Endothelial cell of umbilical vein (primary cell): ENCODE measurements at regions not wholly inside any gene's neighbourhood (a gene's known extent, or its start where the extent isn't known, plus 50 kb on each side); places are given as distances from the start of the nearest gene placed in this dataset.

Experiments used
- BruUV-seq: library from RNA; stranded (reverse); fragments of 400-500 nt; replicated peaks from 2 replicates; lab custom pipeline; 2021; lab: Mats Ljungman, UMichigan
- CTCF ChIA-PET: fragments of 300-600, 350-600 bp; sonication (Branson Sonifier 250); formaldehyde crosslinking; loops from one replicate; lab custom pipeline; 2021; ENCODE audit warnings: antibody characterized with exemption, inconsistent platforms; lab: Charles Lee
- POLR2A ChIA-PET: fragments of 300-600, 350-600 bp; sonication (Branson Sonifier 250); formaldehyde crosslinking; loops from one replicate; lab custom pipeline; 2021; ENCODE audit warnings: antibody characterized with exemption, inconsistent platforms; lab: Charles Lee
- DNase-seq: peaks from one replicate; pipeline ENCODE4 v3.0.0-alpha.2; 2011; ENCODE audit warnings: low read depth, low spot score
- FAIRE-seq: peaks from 2 replicates; lab custom pipeline; 2011; peaks lifted over from hg19 to GRCh38; lab: Jason Lieb, UNC
- H2AFZ ChIP-seq: 2 replicates; pipeline ENCODE4 v1.6.0; 2012; ENCODE audit warnings: low read depth, low read length, control low read depth, inconsistent platforms
- H3K27ac ChIP-seq: 2 replicates; pipeline ENCODE4 v1.5.1; 2011; ENCODE audit warnings: low read depth, mild to moderate bottlenecking, control low read depth, low read length, moderate library complexity; ENCODE audit not compliant: insufficient read depth
- H3K27me3 ChIP-seq, 2 experiments: 2 replicates each; pipeline versions ENCODE4 v1.6.0 to v1.6.1; 2011; ENCODE audit warnings: low read length in 2 of 2, mixed read lengths in 1 of 2; ENCODE audit not compliant: control insufficient read depth in 2 of 2, insufficient read depth in 2 of 2
- H3K36me3 ChIP-seq, 2 experiments: 2 replicates in 1 of 2; 3 replicates in 1 of 2; pipeline ENCODE4 v1.5.1; 2011; ENCODE audit warnings: low read length in 2 of 2, mild to moderate bottlenecking in 1 of 2, moderate library complexity in 1 of 2; ENCODE audit not compliant: control insufficient read depth in 2 of 2, insufficient read depth in 2 of 2; ENCODE audit errors: extremely low read depth in 1 of 2
- H3K4me1 ChIP-seq: 3 replicates; pipeline ENCODE4 v1.5.1; 2011; ENCODE audit warnings: mild to moderate bottlenecking, low read length; ENCODE audit not compliant: control insufficient read depth, insufficient read depth; ENCODE audit errors: extremely low read depth
- H3K4me2 ChIP-seq: 2 replicates; pipeline ENCODE4 v1.6.1; 2011; ENCODE audit warnings: low read length, control low read depth, mixed read lengths; ENCODE audit not compliant: insufficient read depth
- H3K4me3 ChIP-seq, 3 experiments: fragments of 200-600 bp in 1 of 3; sonication (generic), shearing (Covaris generic) in 1 of 3; replicated peaks in 1 of 3; 2 replicates each; pipeline ENCODE4 v1.5.1; 2011 to 2016; ENCODE audit warnings: control low read depth in 3 of 3, low read length in 3 of 3, mild to moderate bottlenecking in 2 of 3, inconsistent platforms in 1 of 3, low read depth in 1 of 3, moderate library complexity in 1 of 3; ENCODE audit not compliant: insufficient read depth in 1 of 3
- H3K79me2 ChIP-seq: 2 replicates; pipeline ENCODE4 v1.6.0; 2012; ENCODE audit warnings: low read length, inconsistent platforms; ENCODE audit not compliant: control insufficient read depth, insufficient read depth
- H3K9ac ChIP-seq: replicated peaks from 2 replicates; pipeline ENCODE3; 2011; ENCODE audit warnings: low read length, control low read depth; ENCODE audit not compliant: insufficient read depth; ENCODE audit errors: extremely low read depth
- H3K9me1 ChIP-seq: replicated peaks from 3 replicates; pipeline ENCODE4 v1.6.0; 2011; ENCODE audit warnings: mild to moderate bottlenecking, low read length; ENCODE audit not compliant: control insufficient read depth, insufficient read depth; ENCODE audit errors: extremely low read depth
- H3K9me3 ChIP-seq: replicated peaks from 2 replicates; pipeline ENCODE4 v1.5.1; 2012; ENCODE audit warnings: low read length, inconsistent platforms; ENCODE audit not compliant: control insufficient read depth, insufficient read depth
- H4K20me1 ChIP-seq: replicated peaks from 2 replicates; pipeline ENCODE3; 2011; ENCODE audit warnings: mild to moderate bottlenecking, low read length; ENCODE audit not compliant: control insufficient read depth, insufficient read depth; ENCODE audit errors: extremely low read depth
- EZH2 ChIP-seq: IDR thresholded peaks from 2 replicates; pipeline ENCODE4 v1.6.1; 2012; ENCODE audit warnings: borderline replicate concordance, low read depth, mild to moderate bottlenecking, moderate library complexity, low read length, inconsistent platforms; ENCODE audit not compliant: severe bottlenecking
- FOS ChIP-seq: IDR thresholded peaks from 2 replicates; pipeline ENCODE4 v1.6.1; 2011; ENCODE audit warnings: mild to moderate bottlenecking, low read length, moderate library complexity, borderline replicate concordance; ENCODE audit not compliant: insufficient read depth
- GATA2 ChIP-seq: IDR thresholded peaks from 2 replicates; pipeline ENCODE4 v1.7.0; 2011; ENCODE audit warnings: low read depth, mild to moderate bottlenecking, moderate library complexity, mixed read lengths, low read length; ENCODE audit not compliant: insufficient read length, insufficient read depth
- JUN ChIP-seq: IDR thresholded peaks from 2 replicates; pipeline ENCODE4 v1.6.1; 2011; ENCODE audit warnings: borderline replicate concordance, low read depth; ENCODE audit not compliant: insufficient read length, insufficient read depth
- MYC ChIP-seq: IDR thresholded peaks from one replicate; pipeline ENCODE4 v1.6.1; 2011; ENCODE audit warnings: mild to moderate bottlenecking, low read depth, low read length
- POLR2A ChIP-seq: IDR thresholded peaks from 2 replicates; pipeline ENCODE4 v1.6.1; 2012; ENCODE audit warnings: low read depth, mild to moderate bottlenecking, control low read depth, low read length
- POLR2AphosphoS5 ChIP-seq: IDR thresholded peaks from 2 replicates; pipeline ENCODE4 v1.6.1; 2012; ENCODE audit warnings: low read depth, mild to moderate bottlenecking, control low read depth, low read length, moderate library complexity; ENCODE audit not compliant: insufficient read depth
- dilution Hi-C: fragments of 300-500 bp; cut with MboI; formaldehyde crosslinking; loops from one replicate; pipeline ENCODE4 v1.15.0; 2019; ENCODE audit warnings: low sequenced_read_pairs; ENCODE audit not compliant: extremely low pct_ligation_motif_present
- intact Hi-C: fragments of 100-400 bp; cut with micrococcal nuclease; formaldehyde crosslinking; loops from one replicate; pipeline ENCODE4 v1.10.0; 2022
- TF ChIP-seq, protein P1 (sequence below), 2 donors: IDR thresholded peaks; 1 replicate in 1 of 2; 2 replicates in 1 of 2; pipeline ENCODE4 v1.5.1; 2011; ENCODE audit warnings: low read length in 2 of 2, mild to moderate bottlenecking in 2 of 2, moderate library complexity in 2 of 2, control low read depth in 1 of 2, inconsistent platforms in 1 of 2, low read depth in 1 of 2; ENCODE audit not compliant: insufficient read depth in 1 of 2; ENCODE audit errors: extremely low read depth in 1 of 2
- TF ChIP-seq, protein P2 (sequence below): IDR thresholded peaks from 2 replicates; pipeline ENCODE4 v1.6.1; 2011; ENCODE audit not compliant: insufficient read depth, insufficient read length

DNA sequence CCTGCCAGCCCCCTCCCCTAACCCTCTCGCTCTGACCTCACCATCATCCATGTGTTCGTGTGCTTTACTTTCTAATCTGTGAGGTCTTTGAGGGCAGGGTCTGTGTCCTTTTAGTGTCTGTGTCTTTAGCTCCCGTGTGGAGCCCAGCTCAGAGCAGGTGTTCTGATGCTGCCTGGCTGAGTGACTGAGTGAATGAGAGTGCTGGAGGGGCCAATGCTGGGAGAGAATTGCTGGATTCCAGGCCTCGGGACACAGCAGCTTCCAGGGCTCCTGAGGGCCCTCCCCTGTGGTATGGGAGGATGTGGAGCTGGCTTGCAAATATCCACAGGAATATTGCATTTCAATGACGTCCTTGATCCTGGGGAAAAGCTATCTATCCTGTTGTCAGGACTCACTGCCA lies 160.6 kb downstream of the ANKRD30B start:
- dilution Hi-C loops, result no loop called here
- H3K9ac ChIP-seq, result no peak overlapping the region
- TF ChIP-seq, protein P1, sequence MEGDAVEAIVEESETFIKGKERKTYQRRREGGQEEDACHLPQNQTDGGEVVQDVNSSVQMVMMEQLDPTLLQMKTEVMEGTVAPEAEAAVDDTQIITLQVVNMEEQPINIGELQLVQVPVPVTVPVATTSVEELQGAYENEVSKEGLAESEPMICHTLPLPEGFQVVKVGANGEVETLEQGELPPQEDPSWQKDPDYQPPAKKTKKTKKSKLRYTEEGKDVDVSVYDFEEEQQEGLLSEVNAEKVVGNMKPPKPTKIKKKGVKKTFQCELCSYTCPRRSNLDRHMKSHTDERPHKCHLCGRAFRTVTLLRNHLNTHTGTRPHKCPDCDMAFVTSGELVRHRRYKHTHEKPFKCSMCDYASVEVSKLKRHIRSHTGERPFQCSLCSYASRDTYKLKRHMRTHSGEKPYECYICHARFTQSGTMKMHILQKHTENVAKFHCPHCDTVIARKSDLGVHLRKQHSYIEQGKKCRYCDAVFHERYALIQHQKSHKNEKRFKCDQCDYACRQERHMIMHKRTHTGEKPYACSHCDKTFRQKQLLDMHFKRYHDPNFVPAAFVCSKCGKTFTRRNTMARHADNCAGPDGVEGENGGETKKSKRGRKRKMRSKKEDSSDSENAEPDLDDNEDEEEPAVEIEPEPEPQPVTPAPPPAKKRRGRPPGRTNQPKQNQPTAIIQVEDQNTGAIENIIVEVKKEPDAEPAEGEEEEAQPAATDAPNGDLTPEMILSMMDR (IDR thresholded peaks at IDR 0.05; ENCODE audit: extremely low read depth in 1 of 2, insufficient read depth in 1 of 2, low read depth in 1 of 2, low read length in 2 of 2), result no peak
- no peak for TF ChIP-seq FOS
- TF ChIP-seq, protein P2, sequence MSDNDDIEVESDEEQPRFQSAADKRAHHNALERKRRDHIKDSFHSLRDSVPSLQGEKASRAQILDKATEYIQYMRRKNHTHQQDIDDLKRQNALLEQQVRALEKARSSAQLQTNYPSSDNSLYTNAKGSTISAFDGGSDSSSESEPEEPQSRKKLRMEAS, result no peak
- TF ChIP-seq GATA2, result no peak
- TF ChIP-seq JUN, result no peak
- TF ChIP-seq POLR2A, result no peak
- no peak for TF ChIP-seq MYC
- H3K4me1 ChIP-seq, result no peaks in the 10 kb centered on the region
- no peaks in the 10 kb centered on the region for H4K20me1 ChIP-seq
- ChIA-PET POLR2A (no interaction called here), CTCF (no interaction called here)
- BruUV-seq, result no TSS peak
- H3K79me2 ChIP-seq, result no peaks in the 10 kb centered on the region
- no peaks in the 10 kb centered on the region for H3K9me3 ChIP-seq
- H3K36me3 ChIP-seq, result no peaks in the 10 kb centered on the region
- H3K27ac ChIP-seq, result no peak overlapping the region
- no peak overlapping the region for H3K4me2 ChIP-seq
- intact Hi-C loops, result no loop called here
- H2AFZ ChIP-seq, result no peak overlapping the region
- no peak overlapping the region for H3K4me3 ChIP-seq
- DNase-seq, result no peak
- H3K27me3 ChIP-seq, result no peaks in the 10 kb centered on the region
- H3K9me1 ChIP-seq, result no peaks in the 10 kb centered on the region
- FAIRE-seq, result no peak

DNA sequence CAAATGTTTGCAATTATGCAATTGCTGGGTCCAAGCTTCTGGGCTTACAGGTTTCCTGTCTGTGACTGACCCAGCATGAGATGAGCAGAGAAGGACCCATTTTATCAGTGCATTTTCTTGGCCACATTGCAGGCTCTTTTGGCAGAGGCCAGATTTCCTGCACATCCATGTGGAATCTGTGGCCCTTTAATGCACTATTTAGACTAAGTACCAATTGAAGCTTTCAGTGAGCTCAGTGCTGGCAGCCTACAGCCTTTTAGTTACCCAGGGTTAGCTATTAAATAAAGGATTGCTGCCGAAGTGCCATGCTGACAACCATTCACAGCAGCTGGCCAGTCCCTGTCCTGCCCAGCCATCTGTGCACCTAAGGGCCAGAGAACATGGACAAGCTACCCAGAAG lies 165.0 kb downstream of the ANKRD30B start:
- H3K4me3 ChIP-seq, result no peak overlapping the region
- ChIA-PET POLR2A (no interaction called here), CTCF (no interaction called here)
- no peaks in the 10 kb centered on the region for H3K9me3 ChIP-seq
- no peaks in the 10 kb centered on the region for H3K4me1 ChIP-seq
- H3K27ac ChIP-seq, result no peak overlapping the region
- BruUV-seq, result no TSS peak
- H3K27me3 ChIP-seq, result no peaks in the 10 kb centered on the region
- no peak overlapping the region for H2AFZ ChIP-seq
- no peaks in the 10 kb centered on the region for H3K36me3 ChIP-seq
- H4K20me1 ChIP-seq, result no peaks in the 10 kb centered on the region
- FAIRE-seq (no peak), DNase-seq (no peak)
- dilution Hi-C loops (no loop called here), intact Hi-C loops (no loop called here)
- H3K9me1 ChIP-seq, result no peaks in the 10 kb centered on the region
- TF ChIP-seq POLR2A (no peak), FOS (no peak), EZH2 (no peak), JUN (no peak), GATA2 (no peak), POLR2AphosphoS5 (no peak), MYC (no peak)
- TF ChIP-seq, protein P2, result no peak
- TF ChIP-seq, protein P1 (IDR thresholded peaks at IDR 0.05; ENCODE audit: extremely low read depth in 1 of 2, insufficient read depth in 1 of 2, low read depth in 1 of 2, low read length in 2 of 2), result no peak
- H3K9ac ChIP-seq, result no peak overlapping the region
- H3K79me2 ChIP-seq, result no peaks in the 10 kb centered on the region
- H3K4me2 ChIP-seq, result no peak overlapping the region
